NCI-H1694 (cell line): ENCODE measurements at regions not wholly inside any gene's neighbourhood (a gene's known extent, or its start where the extent isn't known, plus 50 kb on each side); places are given as distances from the start of the nearest gene placed in this dataset.
A peak's percentile ranks its signal among the peaks of the same experiment; 100 is the strongest.

Experiments
- DNase-seq: peaks from one replicate; lab custom pipeline; 2025; lab: John Stamatoyannopoulos, UW

GRCh38 chr6:40973304-40973703 is 65.7 kb downstream of the UNC5CL start:
- DNase-seq: no peak

DNA sequence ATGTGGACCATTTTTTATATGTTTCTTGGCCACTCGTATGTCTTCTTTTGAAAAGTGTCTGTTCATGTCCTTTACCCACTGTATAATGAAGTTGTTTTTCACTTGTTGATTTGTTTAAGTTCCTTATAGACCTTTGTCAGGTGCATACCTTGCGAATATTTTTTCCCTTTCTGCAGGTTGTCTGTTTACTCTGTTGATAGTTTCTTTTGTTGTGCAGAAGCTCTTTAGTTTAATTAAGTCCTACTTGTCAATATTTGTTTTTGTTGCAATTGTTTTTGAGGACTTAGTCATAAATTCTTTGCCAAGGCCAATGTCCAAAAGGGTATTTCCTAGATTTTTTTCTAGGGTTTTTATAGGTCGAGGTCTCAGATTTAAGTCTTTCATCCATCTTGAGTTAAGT is 66.2 kb downstream of the UNC5CL start:
- DNase-seq: no peak

DNA sequence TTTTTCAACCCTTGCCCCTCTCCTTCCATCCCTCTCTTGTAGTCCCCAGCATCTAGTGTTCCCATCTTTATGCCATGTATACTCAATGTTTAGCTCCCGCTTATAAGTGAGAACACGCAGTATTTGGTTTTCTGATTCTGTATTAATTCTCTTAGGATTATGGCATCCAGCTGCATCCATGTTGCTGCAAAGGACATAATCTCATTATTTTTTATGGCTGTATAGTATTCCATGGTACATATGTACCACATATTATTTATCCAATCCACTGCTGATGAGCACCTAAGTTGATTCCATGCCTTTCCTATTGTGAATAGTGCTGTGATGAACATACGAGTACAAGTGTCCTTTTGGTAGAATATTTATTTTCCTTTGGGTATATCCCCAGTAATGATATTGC is 66.8 kb downstream of the UNC5CL start:
- DNase-seq: no peak

- DNase-seq: no peak
Observed at GRCh38 chr6:40968620-40969164, 70.3 kb downstream of the UNC5CL start.

GRCh38 chr6:40966860-40967259 is 72.2 kb downstream of the UNC5CL start:
- no peak for DNase-seq

GRCh38 chr6:40965046-40965445 is 74.0 kb downstream of the UNC5CL start:
- DNase-seq: no peak

- no peak for DNase-seq
Observed at GRCh38 chr6:40963019-40963418, 76.0 kb downstream of the UNC5CL start.

- no peak for DNase-seq
Observed at GRCh38 chr6:40962241-40962640, 76.8 kb downstream of the UNC5CL start.

- no peak for DNase-seq
Observed at GRCh38 chr6:40961831-40962230, 77.2 kb downstream of the UNC5CL start.

GRCh38 chr6:40960742-40961430 is 78.1 kb downstream of the UNC5CL start:
- peak; percentile 39 for DNase-seq

- DNase-seq: no peak
Observed at GRCh38 chr6:40959781-40960327, 79.2 kb downstream of the UNC5CL start.

- DNase-seq: no peak
Observed at GRCh38 chr6:40958738-40959137, 80.3 kb downstream of the UNC5CL start.

DNA sequence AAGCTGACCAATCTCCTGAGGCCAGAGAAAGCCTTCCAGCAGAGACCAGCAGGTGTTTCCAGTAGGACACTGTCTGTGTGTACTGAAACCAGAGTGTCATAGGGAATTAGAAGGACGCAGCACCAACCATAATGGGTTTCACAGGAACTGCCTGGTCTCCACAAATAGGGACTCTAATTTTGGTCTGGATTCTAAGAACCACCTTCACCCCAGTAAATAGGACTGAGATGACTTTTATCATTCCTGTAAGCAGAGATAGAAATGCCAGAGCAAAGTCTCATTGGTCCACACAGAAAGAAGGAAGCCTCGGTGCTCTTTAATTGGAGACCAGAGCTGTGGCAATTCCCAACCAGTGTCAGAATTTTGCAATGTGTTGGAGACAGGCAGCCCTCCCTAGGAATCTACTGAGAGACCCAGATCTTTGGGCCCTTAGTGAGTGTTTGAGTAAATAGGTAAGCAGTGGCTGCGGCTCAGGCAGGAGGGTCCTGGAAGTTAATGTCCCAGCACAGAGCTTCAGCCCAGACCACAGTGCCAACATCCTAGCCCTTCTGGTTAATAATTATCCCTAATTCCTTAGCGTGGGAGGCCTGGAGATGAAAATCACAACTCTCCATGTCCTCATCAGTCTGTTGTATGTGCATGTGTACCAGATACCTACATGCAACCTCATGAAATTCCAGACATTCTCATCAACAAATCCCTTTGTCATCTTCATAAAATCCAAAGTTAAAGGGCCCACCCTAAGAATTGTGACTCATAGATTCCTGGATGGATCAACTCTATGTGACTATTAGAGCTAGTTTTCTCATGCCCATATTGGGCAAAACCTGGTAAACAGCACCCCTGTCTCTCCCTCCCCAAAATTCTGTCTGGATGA is 81.2 kb downstream of the UNC5CL start:
- no peak for DNase-seq

GRCh38 chr6:40956936-40957335 is 82.1 kb downstream of the UNC5CL start:
- DNase-seq: no peak

DNA sequence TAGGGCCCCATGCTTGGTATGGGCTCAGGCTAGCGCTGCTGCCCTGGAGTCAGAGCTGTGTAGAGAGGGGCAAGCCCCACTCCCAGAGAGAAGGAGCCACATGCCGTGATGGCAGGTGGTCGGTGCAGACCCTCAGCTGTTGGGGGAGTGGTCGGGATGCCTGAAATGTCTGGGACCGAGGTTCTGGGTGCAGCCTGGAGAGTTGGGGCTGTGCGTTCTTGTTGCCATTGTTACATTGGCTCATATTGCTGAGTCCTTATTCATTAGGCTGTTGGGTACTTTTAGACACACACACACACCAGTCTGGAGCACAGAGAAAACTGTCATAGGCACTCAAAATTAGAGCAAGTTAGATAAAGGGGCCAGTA is 83.9 kb downstream of the UNC5CL start:
- no peak for DNase-seq

DNA sequence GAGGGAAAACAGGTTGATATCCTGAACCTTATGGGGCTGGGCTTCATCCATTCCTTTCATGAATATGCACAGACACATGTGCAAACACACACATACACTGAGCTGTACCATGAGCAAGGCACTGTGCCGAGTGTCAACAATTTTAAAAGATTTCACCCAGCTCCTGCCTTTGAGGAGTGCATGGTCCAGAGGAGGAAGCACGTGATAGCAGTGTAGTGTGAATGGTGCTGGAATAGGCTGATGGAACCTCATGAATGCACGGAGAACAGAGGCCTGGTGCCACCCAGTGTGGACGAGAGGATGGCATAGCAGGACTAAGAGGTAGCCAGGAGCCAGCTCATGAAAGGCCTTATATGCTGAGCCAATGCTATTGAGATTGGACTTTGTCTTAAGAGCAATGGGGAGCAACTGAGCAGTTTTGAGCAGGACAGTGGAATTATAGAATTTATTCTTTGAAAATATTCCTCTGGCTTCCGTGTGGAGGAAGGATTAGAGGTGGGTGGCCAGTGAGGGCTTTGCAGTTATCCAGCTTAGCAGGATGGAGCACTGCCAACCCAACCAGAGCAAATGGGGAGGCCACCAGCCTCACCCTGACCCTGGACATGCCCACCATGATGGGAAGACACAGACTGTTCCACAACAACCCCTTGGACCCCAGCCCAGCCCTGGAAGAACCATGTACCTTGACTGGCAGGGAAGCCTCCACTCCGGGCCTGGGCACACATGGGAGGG is 84.4 kb downstream of the UNC5CL start:
- no peak for DNase-seq

GRCh38 chr6:40953486-40953885 is 85.5 kb downstream of the UNC5CL start:
- no peak for DNase-seq

DNA sequence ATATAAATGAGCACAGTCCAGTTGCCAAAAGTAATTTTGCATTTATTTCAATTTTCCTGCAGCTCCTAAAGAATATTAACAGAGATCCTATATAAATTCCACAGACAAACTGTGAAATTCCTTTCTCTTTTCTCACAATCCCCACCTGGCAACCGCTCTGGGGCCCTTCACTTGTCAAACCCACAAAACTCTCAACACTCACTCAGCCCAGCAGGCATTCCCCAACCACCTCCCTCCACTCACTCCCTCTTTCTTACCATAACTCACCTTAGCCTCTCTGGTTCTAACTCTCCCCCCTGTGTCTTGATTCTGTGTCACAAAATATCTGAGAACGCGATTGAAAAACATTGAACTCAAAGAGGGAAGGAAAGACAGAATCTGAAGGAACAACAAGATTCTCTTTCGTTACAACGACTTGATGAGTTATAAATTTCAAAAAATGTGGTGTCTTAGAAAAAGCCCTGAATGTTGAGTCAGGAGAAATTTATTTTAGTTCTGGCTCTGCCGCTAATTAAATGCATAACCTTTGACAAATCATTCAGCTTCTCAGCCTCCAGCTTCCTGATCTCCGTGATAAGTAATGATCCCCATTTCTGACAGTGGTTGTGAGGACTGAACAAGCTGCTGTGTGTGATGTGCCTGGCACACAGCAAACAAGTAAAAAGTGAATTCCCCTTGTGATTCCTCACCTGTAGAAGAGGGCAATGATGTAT is 87.9 kb downstream of the UNC5CL start:
- no peak for DNase-seq

- no peak for DNase-seq
Observed at GRCh38 chr6:40948570-40948969, 90.5 kb downstream of the UNC5CL start.

GRCh38 chr6:40947876-40948526 is 91.0 kb downstream of the UNC5CL start:
- DNase-seq: no peak

- no peak for DNase-seq
Observed at GRCh38 chr6:40946738-40947301, 92.2 kb downstream of the UNC5CL start.
